ENCODE measurements at regions not wholly inside any gene's neighbourhood (a gene's known extent, or its start where the extent isn't known, plus 50 kb on each side); places are given as distances from the start of the nearest gene placed in this dataset.
"Not testable (repeated sequence)": the region's sequence is repeated elsewhere in the genome, so short reads cannot be mapped to it uniquely, and the experiment has no call there.

- DNase-seq (ENCODE audit: low read depth in 1 of 2, low spot score in 1 of 2): no peak
Observed at GRCh38 chr14:104475256-104475655, 104.3 kb upstream of the C14orf180 start.

GRCh38 chr14:104475802-104476201, 103.8 kb upstream of the C14orf180 start:
- no peak for DNase-seq (ENCODE audit: low read depth in 1 of 2, low spot score in 1 of 2)

GRCh38 chr14:104476437-104476836, 103.1 kb upstream of the C14orf180 start:
- DNase-seq (ENCODE audit: low read depth in 1 of 2, low spot score in 1 of 2): no peak

GRCh38 chr14:104477117-104477623, 102.4 kb upstream of the C14orf180 start:
- no peak for DNase-seq (ENCODE audit: low read depth in 1 of 2, low spot score in 1 of 2)

- DNase-seq (ENCODE audit: low read depth in 1 of 2, low spot score in 1 of 2): no peak
Observed at GRCh38 chr14:104477666-104478380, 101.7 kb upstream of the C14orf180 start.

- no peak for DNase-seq (ENCODE audit: low read depth in 1 of 2, low spot score in 1 of 2)
Observed at GRCh38 chr14:104478656-104479055, 100.9 kb upstream of the C14orf180 start.

GRCh38 chr14:104479901-104480300, 99.7 kb upstream of the C14orf180 start:
- DNase-seq (ENCODE audit: low read depth in 1 of 2, low spot score in 1 of 2): no peak

- DNase-seq (ENCODE audit: low read depth in 1 of 2, low spot score in 1 of 2): no peak
Observed at GRCh38 chr14:104481323-104481722, 98.2 kb upstream of the C14orf180 start.

GRCh38 chr14:104482017-104482416, 97.5 kb upstream of the C14orf180 start:
- not testable (repeated sequence) for DNase-seq (ENCODE audit: low read depth in 1 of 2, low spot score in 1 of 2)

- DNase-seq (ENCODE audit: low read depth in 1 of 2, low spot score in 1 of 2): no peak
Observed at GRCh38 chr14:104486222-104486923, 93.2 kb upstream of the C14orf180 start.

GRCh38 chr14:104494483-104494882, 85.1 kb upstream of the C14orf180 start:
- DNase-seq (ENCODE audit: low read depth in 1 of 2, low spot score in 1 of 2): no peak

- DNase-seq (ENCODE audit: low read depth in 1 of 2, low spot score in 1 of 2): no peak
Observed at GRCh38 chr14:104496095-104496494, 83.5 kb upstream of the C14orf180 start.

GRCh38 chr14:104499784-104500760, 79.5 kb upstream of the C14orf180 start:
- DNase-seq (ENCODE audit: low read depth in 1 of 2, low spot score in 1 of 2): no peak

- no peak for DNase-seq (ENCODE audit: low read depth in 1 of 2, low spot score in 1 of 2)
Observed at GRCh38 chr14:104502060-104502459, 77.5 kb upstream of the C14orf180 start.

- DNase-seq (ENCODE audit: low read depth in 1 of 2, low spot score in 1 of 2): no peak
Observed at GRCh38 chr14:104503691-104504090, 75.9 kb upstream of the C14orf180 start.

- no peak for DNase-seq (ENCODE audit: low read depth in 1 of 2, low spot score in 1 of 2)
Observed at GRCh38 chr14:104504172-104504735, 75.3 kb upstream of the C14orf180 start.

- no peak for DNase-seq (ENCODE audit: low read depth in 1 of 2, low spot score in 1 of 2)
Observed at GRCh38 chr14:104505085-104506074, 74.2 kb upstream of the C14orf180 start.

GRCh38 chr14:104506461-104507253, 72.9 kb upstream of the C14orf180 start:
- DNase-seq (ENCODE audit: low read depth in 1 of 2, low spot score in 1 of 2): no peak

GRCh38 chr14:104507443-104507842, 72.1 kb upstream of the C14orf180 start:
- DNase-seq (ENCODE audit: low read depth in 1 of 2, low spot score in 1 of 2): no peak
